DND-41 (cell line): ENCODE measurements at regions not wholly inside any gene's neighbourhood (a gene's known extent, or its start where the extent isn't known, plus 50 kb on each side); places are given as distances from the start of the nearest gene placed in this dataset.

ENCODE experiments used
- ATAC-seq: fragments of 200-7000 bp; cut with Tn5 transposase; 3 replicates; pipeline ENCODE4 v1.9.1; 2021; ENCODE audit warnings: low read depth; ENCODE audit not compliant: insufficient read depth
- DNase-seq: peaks from one replicate; pipeline ENCODE4 v3.0.0-alpha.2; 2020
- H2AFZ ChIP-seq: 2 replicates; pipeline ENCODE4 v1.6.0; 2012; ENCODE audit warnings: low read depth, low read length
- H3K27ac ChIP-seq: 2 replicates; pipeline ENCODE4 v1.5.1; 2012; ENCODE audit warnings: low read length, inconsistent platforms
- H3K27me3 ChIP-seq: fragments of 200-600 bp; sonication (generic); 2 replicates; pipeline ENCODE4 v1.6.0; 2012; ENCODE audit warnings: low read length, mild to moderate bottlenecking, inconsistent platforms; ENCODE audit not compliant: insufficient read depth, poor library complexity
- H3K36me3 ChIP-seq: 2 replicates; pipeline ENCODE4 v1.5.1; 2012; ENCODE audit warnings: low read length, inconsistent platforms; ENCODE audit not compliant: insufficient read depth
- H3K4me1 ChIP-seq: 2 replicates; pipeline ENCODE4 v1.5.1; 2012; ENCODE audit warnings: mild to moderate bottlenecking, low read length; ENCODE audit not compliant: insufficient read depth
- H3K4me2 ChIP-seq: 2 replicates; pipeline ENCODE4 v1.6.0; 2012; ENCODE audit warnings: mild to moderate bottlenecking, moderate library complexity, low read length, inconsistent platforms; ENCODE audit not compliant: insufficient read depth
- H3K4me3 ChIP-seq, 2 experiments: fragments of 200-600 bp in 1 of 2; shearing (Covaris generic) in 1 of 2; 2 replicates each; pipeline ENCODE4 v1.5.1; 2012 to 2016; ENCODE audit warnings: inconsistent platforms in 2 of 2, low read length in 2 of 2, mild to moderate bottlenecking in 2 of 2, low read depth in 1 of 2, moderate library complexity in 1 of 2
- H3K79me2 ChIP-seq: 2 replicates; pipeline ENCODE4 v1.6.0; 2012; ENCODE audit warnings: low read length, inconsistent platforms; ENCODE audit not compliant: insufficient read depth
- H3K9ac ChIP-seq: 2 replicates; pipeline ENCODE4 v1.6.0; 2012; ENCODE audit warnings: low read depth, mild to moderate bottlenecking, inconsistent platforms, low read length, moderate library complexity
- H3K9me3 ChIP-seq: 2 replicates; pipeline ENCODE4 v1.5.1; 2012; ENCODE audit warnings: low read length, moderate library complexity, mild to moderate bottlenecking, inconsistent platforms; ENCODE audit not compliant: insufficient read depth, severe bottlenecking
- H4K20me1 ChIP-seq: 2 replicates; pipeline ENCODE4 v1.6.0; 2012; ENCODE audit warnings: low read length; ENCODE audit not compliant: insufficient read depth
- CTCF ChIP-seq: IDR thresholded peaks from 2 replicates; pipeline ENCODE4 v1.5.1; 2012; ENCODE audit warnings: borderline replicate concordance, low read length, moderate library complexity, mild to moderate bottlenecking; ENCODE audit not compliant: poor library complexity, severe bottlenecking; ENCODE audit errors: extremely low read depth
- EZH2 ChIP-seq: IDR thresholded peaks from 3 replicates; pipeline ENCODE4 v1.6.1; 2012; ENCODE audit warnings: borderline replicate concordance, low read depth, mild to moderate bottlenecking, moderate library complexity, low read length, inconsistent platforms; ENCODE audit not compliant: severe bottlenecking

- no peak overlapping the region for H3K4me3 ChIP-seq
- H3K4me1 ChIP-seq, result no peaks in the 10 kb centered on the region
- no peaks in the 10 kb centered on the region for H3K79me2 ChIP-seq
- no peaks in the 10 kb centered on the region for H4K20me1 ChIP-seq
- DNase-seq, result no peak
- ATAC-seq, result no peak
- no peaks in the 10 kb centered on the region for H3K27me3 ChIP-seq
- no peaks in the 10 kb centered on the region for H3K36me3 ChIP-seq
- no peak overlapping the region for H3K4me2 ChIP-seq
- TF ChIP-seq EZH2 (no peak), CTCF (no peak)
- H2AFZ ChIP-seq, result no peak overlapping the region
- no peaks in the 10 kb centered on the region for H3K9me3 ChIP-seq
- no peak overlapping the region for H3K27ac ChIP-seq
- H3K9ac ChIP-seq, result no peak overlapping the region
Observed at GRCh38 chr4:13168326-13168725, 315.8 kb downstream of the RAB28 start.

GRCh38 chr4:13166214-13166613 lies 317.9 kb downstream of the RAB28 start:
- no peaks in the 10 kb centered on the region for H3K9me3 ChIP-seq
- H3K27me3 ChIP-seq, result no peaks in the 10 kb centered on the region
- no peak overlapping the region for H3K27ac ChIP-seq
- H3K4me1 ChIP-seq, result no peaks in the 10 kb centered on the region
- no peak overlapping the region for H3K9ac ChIP-seq
- DNase-seq, result no peak
- H3K79me2 ChIP-seq, result no peaks in the 10 kb centered on the region
- H3K4me3 ChIP-seq, result no peak overlapping the region
- no peaks in the 10 kb centered on the region for H4K20me1 ChIP-seq
- no peak overlapping the region for H3K4me2 ChIP-seq
- H3K36me3 ChIP-seq, result no peaks in the 10 kb centered on the region
- H2AFZ ChIP-seq, result no peak overlapping the region
- no peak for TF ChIP-seq CTCF
- TF ChIP-seq EZH2, result no peak
- no peak for ATAC-seq

- ATAC-seq (no peak), DNase-seq (no peak)
- Histone ChIP-seq H3K27ac (no peak overlapping the region), H3K4me1 (no peaks in the 10 kb centered on the region), H3K4me2 (no peak overlapping the region), H2AFZ (no peak overlapping the region), H3K79me2 (no peaks in the 10 kb centered on the region), H3K27me3 (no peaks in the 10 kb centered on the region), H3K4me3 (no peak overlapping the region), H3K9ac (no peak overlapping the region), H3K36me3 (no peaks in the 10 kb centered on the region), H3K9me3 (no peaks in the 10 kb centered on the region), H4K20me1 (no peaks in the 10 kb centered on the region)
- TF ChIP-seq EZH2 (no peak), CTCF (no peak)
Observed at GRCh38 chr4:13164783-13165331, 319.3 kb downstream of the RAB28 start.

GRCh38 chr4:13162886-13163285 lies 321.3 kb downstream of the RAB28 start:
- no peak for DNase-seq
- no peaks in the 10 kb centered on the region for H4K20me1 ChIP-seq
- TF ChIP-seq EZH2 (no peak), CTCF (no peak)
- no peaks in the 10 kb centered on the region for H3K36me3 ChIP-seq
- H3K9me3 ChIP-seq, result no peaks in the 10 kb centered on the region
- H2AFZ ChIP-seq, result no peak overlapping the region
- no peak for ATAC-seq
- no peaks in the 10 kb centered on the region for H3K79me2 ChIP-seq
- H3K27me3 ChIP-seq, result no peaks in the 10 kb centered on the region
- no peak overlapping the region for H3K9ac ChIP-seq
- no peak overlapping the region for H3K4me3 ChIP-seq
- no peak overlapping the region for H3K4me2 ChIP-seq
- H3K4me1 ChIP-seq, result no peaks in the 10 kb centered on the region
- H3K27ac ChIP-seq, result no peak overlapping the region
